ENCODE measurements at regions not wholly inside any gene's neighbourhood (a gene's known extent, or its start where the extent isn't known, plus 50 kb on each side); places are given as distances from the start of the nearest gene placed in this dataset.

GRCh38 chr7:13099154-13099795 is 411.8 kb downstream of the ARL4A start:
- POLR2A ChIA-PET (ENCODE audit: low non-redundant PET), result no interaction called here
- TF ChIP-seq CTCF (conservative IDR thresholded peaks at IDR 0.05; ENCODE audit: low read depth, low read length) (no peak), EZH2 (IDR thresholded peaks at IDR 0.05; ENCODE audit: borderline replicate concordance, low read depth, low read length, poor library complexity, severe bottlenecking) (no peak)
- no peak for DNase-seq (ENCODE audit: low spot score)
- no peaks in the 10 kb centered on the region for H3K36me3 ChIP-seq (ENCODE audit: insufficient read depth, low read length, poor library complexity, severe bottlenecking)
- no peaks in the 10 kb centered on the region for H3K4me1 ChIP-seq (ENCODE audit: insufficient read depth, low read length, poor library complexity, severe bottlenecking)
- CTCF ChIA-PET, result no interaction called here
- no peak overlapping the region for H3K27ac ChIP-seq (ENCODE audit: low read depth, low read length, poor library complexity, severe bottlenecking)
- no peaks in the 10 kb centered on the region for H3K9me3 ChIP-seq (ENCODE audit: low read depth, low read length, poor library complexity, severe bottlenecking)
- peaks cover 5% of the 10 kb centered on the region for H3K27me3 ChIP-seq (replicated peaks; ENCODE audit: insufficient read depth, low read depth, low read length, poor library complexity)
- intact Hi-C loops (cut with micrococcal nuclease; ENCODE audit: unreplicated experiment), result no loop called here
- no peak overlapping the region for H3K4me3 ChIP-seq (ENCODE audit: low read depth, low read length, poor library complexity, severe bottlenecking)
- no TSS peak for BruUV-seq (replicated peaks)

GRCh38 chr7:13104128-13104527 is 416.7 kb downstream of the ARL4A start:
- no peaks in the 10 kb centered on the region for H3K36me3 ChIP-seq (ENCODE audit: insufficient read depth, low read length, poor library complexity, severe bottlenecking)
- H3K27me3 ChIP-seq (replicated peaks; ENCODE audit: insufficient read depth, low read depth, low read length, poor library complexity), result peaks cover 5% of the 10 kb centered on the region
- no peaks in the 10 kb centered on the region for H3K4me1 ChIP-seq (ENCODE audit: insufficient read depth, low read length, poor library complexity, severe bottlenecking)
- ChIA-PET POLR2A (ENCODE audit: low non-redundant PET) (no interaction called here), CTCF (no interaction called here)
- no peak overlapping the region for H3K4me3 ChIP-seq (ENCODE audit: low read depth, low read length, poor library complexity, severe bottlenecking)
- no TSS peak for BruUV-seq (replicated peaks)
- no peak for DNase-seq (ENCODE audit: low spot score)
- intact Hi-C loops (cut with micrococcal nuclease; ENCODE audit: unreplicated experiment), result no loop called here
- no peaks in the 10 kb centered on the region for H3K9me3 ChIP-seq (ENCODE audit: low read depth, low read length, poor library complexity, severe bottlenecking)
- TF ChIP-seq EZH2 (IDR thresholded peaks at IDR 0.05; ENCODE audit: borderline replicate concordance, low read depth, low read length, poor library complexity, severe bottlenecking), result no peak
- no peak for TF ChIP-seq CTCF (conservative IDR thresholded peaks at IDR 0.05; ENCODE audit: low read depth, low read length)
- H3K27ac ChIP-seq (ENCODE audit: low read depth, low read length, poor library complexity, severe bottlenecking), result no peak overlapping the region

- no peak for TF ChIP-seq EZH2 (IDR thresholded peaks at IDR 0.05; ENCODE audit: borderline replicate concordance, low read depth, low read length, poor library complexity, severe bottlenecking)
- TF ChIP-seq CTCF (conservative IDR thresholded peaks at IDR 0.05; ENCODE audit: low read depth, low read length), result no peak
- Histone ChIP-seq H3K9me3 (ENCODE audit: low read depth, low read length, poor library complexity, severe bottlenecking) (no peaks in the 10 kb centered on the region), H3K4me3 (ENCODE audit: low read depth, low read length, poor library complexity, severe bottlenecking) (no peak overlapping the region), H3K27me3 (replicated peaks; ENCODE audit: insufficient read depth, low read depth, low read length, poor library complexity) (peaks cover 4% of the 10 kb centered on the region), H3K36me3 (ENCODE audit: insufficient read depth, low read length, poor library complexity, severe bottlenecking) (no peaks in the 10 kb centered on the region), H3K4me1 (ENCODE audit: insufficient read depth, low read length, poor library complexity, severe bottlenecking) (no peaks in the 10 kb centered on the region), H3K27ac (ENCODE audit: low read depth, low read length, poor library complexity, severe bottlenecking) (no peak overlapping the region)
- BruUV-seq (replicated peaks), result no TSS peak
- CTCF ChIA-PET, result no interaction called here
- intact Hi-C loops (cut with micrococcal nuclease; ENCODE audit: unreplicated experiment), result no loop called here
- no peak for DNase-seq (ENCODE audit: low spot score)
- POLR2A ChIA-PET (ENCODE audit: low non-redundant PET), result no interaction called here
Observed at GRCh38 chr7:13105209-13105608, 417.8 kb downstream of the ARL4A start.
